Neutrophil (primary cell): ENCODE measurements at regions not wholly inside any gene's neighbourhood (a gene's known extent, or its start where the extent isn't known, plus 50 kb on each side); places are given as distances from the start of the nearest gene placed in this dataset.
"Not testable (repeated sequence)": the region's sequence is repeated elsewhere in the genome, so short reads cannot be mapped to it uniquely, and the experiment has no call there.

Experiments used
- H3K27ac ChIP-seq: fragments of 200-600 bp; sonication (generic); 2 replicates; pipeline ENCODE4 v1.5.1; 2016; ENCODE audit warnings: mild to moderate bottlenecking, moderate library complexity
- H3K27me3 ChIP-seq: fragments of 200-600 bp; sonication (generic); 2 replicates; pipeline ENCODE4 v1.6.0; 2016; ENCODE audit warnings: mild to moderate bottlenecking
- H3K36me3 ChIP-seq: fragments of 200-600 bp; sonication (generic); 2 replicates; pipeline ENCODE4 v1.5.1; 2017
- H3K4me1 ChIP-seq, 2 experiments: fragments of 200-600 bp in 1 of 2; sonication (generic) in 1 of 2; 1 replicate in 1 of 2; 2 replicates in 1 of 2; pipeline versions ENCODE4 v1.5.1 to v1.6.1; 2013 to 2016; ENCODE audit warnings: low read depth in 1 of 2, low read length in 1 of 2, mild to moderate bottlenecking in 1 of 2, moderate library complexity in 1 of 2; ENCODE audit not compliant: control insufficient read depth in 1 of 2, insufficient read depth in 1 of 2
- H3K4me3 ChIP-seq, 2 experiments: fragments of 200-600 bp in 1 of 2; sonication (generic) in 1 of 2; 1 replicate in 1 of 2; 2 replicates in 1 of 2; pipeline ENCODE4 v1.5.1; 2013 to 2016; ENCODE audit warnings: low read depth in 1 of 2, low read length in 1 of 2, mild to moderate bottlenecking in 1 of 2, moderate library complexity in 1 of 2
- H3K9me3 ChIP-seq: fragments of 200-600 bp; sonication (generic); 2 replicates; pipeline ENCODE4 v1.5.1; 2016
- TF ChIP-seq, protein P1 (sequence below): fragments of 200-600 bp; sonication (generic); IDR thresholded peaks from 2 replicates; pipeline ENCODE4 v1.5.1; 2016; ENCODE audit warnings: antibody characterized with exemption

DNA sequence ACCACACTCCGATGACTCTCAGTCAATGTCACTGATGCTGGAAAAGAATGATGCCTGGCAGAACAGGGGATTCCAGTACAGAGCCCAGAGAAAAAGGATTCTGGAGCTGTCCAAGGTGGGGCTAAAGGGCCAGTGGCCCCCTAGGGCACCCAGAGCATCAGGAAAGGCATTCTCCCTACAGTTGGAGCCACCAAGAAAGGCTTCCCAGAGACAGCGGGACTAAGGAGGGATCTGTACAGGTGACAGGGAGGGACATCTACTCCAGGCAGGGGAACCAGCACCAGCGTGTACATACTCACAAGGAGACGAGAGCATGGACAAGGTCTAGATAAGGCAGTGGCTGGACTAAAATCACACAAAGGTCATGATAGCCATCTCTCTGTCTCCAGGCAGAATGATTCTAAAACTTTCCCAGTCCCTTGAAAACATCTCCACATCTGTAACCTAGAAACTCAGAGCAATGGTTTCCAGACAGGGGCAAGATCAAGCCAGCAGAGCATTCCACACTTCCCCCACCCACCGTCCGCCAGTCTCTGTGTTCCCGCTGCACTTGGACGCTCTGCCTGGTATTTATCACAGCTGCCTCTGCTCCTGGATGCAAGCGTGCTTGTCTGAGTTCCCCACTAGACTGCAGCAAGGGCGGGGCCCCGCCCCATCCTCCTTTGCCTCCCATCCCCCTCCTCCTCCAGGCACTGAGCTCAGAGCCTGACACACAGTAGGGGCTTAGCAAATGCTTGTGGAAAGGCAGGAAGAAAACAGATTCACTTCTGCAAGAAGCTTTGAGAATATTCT, 111.6 kb upstream of the ZC3H12A start:
- H3K27ac ChIP-seq = no peak overlapping the region
- no peaks in the 10 kb centered on the region for H3K36me3 ChIP-seq
- no peaks in the 10 kb centered on the region for H3K4me1 ChIP-seq
- H3K27me3 ChIP-seq = peaks cover 46% of the 10 kb centered on the region
- TF ChIP-seq, protein P1, sequence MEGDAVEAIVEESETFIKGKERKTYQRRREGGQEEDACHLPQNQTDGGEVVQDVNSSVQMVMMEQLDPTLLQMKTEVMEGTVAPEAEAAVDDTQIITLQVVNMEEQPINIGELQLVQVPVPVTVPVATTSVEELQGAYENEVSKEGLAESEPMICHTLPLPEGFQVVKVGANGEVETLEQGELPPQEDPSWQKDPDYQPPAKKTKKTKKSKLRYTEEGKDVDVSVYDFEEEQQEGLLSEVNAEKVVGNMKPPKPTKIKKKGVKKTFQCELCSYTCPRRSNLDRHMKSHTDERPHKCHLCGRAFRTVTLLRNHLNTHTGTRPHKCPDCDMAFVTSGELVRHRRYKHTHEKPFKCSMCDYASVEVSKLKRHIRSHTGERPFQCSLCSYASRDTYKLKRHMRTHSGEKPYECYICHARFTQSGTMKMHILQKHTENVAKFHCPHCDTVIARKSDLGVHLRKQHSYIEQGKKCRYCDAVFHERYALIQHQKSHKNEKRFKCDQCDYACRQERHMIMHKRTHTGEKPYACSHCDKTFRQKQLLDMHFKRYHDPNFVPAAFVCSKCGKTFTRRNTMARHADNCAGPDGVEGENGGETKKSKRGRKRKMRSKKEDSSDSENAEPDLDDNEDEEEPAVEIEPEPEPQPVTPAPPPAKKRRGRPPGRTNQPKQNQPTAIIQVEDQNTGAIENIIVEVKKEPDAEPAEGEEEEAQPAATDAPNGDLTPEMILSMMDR = no peak
- no peaks in the 10 kb centered on the region for H3K9me3 ChIP-seq
- H3K4me3 ChIP-seq = no peak overlapping the region

DNA sequence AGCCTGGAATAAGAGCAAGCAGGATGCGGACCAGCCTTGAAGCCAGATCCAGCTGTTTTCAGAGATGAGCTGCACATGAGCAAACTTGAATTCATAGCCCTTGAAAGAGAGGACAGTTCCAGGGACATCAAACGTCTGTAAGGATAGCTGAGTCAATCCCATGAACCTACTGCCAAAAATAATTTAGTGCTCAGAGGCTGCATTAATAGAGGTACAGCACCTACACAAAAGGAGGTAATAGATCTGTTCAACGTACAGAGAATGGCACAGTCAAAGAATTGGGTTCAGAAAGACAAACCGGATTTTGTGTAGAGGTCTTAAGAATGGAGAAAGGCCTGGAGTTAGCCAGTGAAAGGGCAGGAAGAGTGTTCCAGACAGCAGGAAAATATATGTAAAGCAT, 110.8 kb upstream of the ZC3H12A start:
- H3K36me3 ChIP-seq = no peaks in the 10 kb centered on the region
- H3K4me1 ChIP-seq = no peaks in the 10 kb centered on the region
- H3K9me3 ChIP-seq = no peaks in the 10 kb centered on the region
- no peak overlapping the region for H3K4me3 ChIP-seq
- H3K27ac ChIP-seq = no peak overlapping the region
- peaks cover 46% of the 10 kb centered on the region for H3K27me3 ChIP-seq
- TF ChIP-seq, protein P1 = no peak

DNA sequence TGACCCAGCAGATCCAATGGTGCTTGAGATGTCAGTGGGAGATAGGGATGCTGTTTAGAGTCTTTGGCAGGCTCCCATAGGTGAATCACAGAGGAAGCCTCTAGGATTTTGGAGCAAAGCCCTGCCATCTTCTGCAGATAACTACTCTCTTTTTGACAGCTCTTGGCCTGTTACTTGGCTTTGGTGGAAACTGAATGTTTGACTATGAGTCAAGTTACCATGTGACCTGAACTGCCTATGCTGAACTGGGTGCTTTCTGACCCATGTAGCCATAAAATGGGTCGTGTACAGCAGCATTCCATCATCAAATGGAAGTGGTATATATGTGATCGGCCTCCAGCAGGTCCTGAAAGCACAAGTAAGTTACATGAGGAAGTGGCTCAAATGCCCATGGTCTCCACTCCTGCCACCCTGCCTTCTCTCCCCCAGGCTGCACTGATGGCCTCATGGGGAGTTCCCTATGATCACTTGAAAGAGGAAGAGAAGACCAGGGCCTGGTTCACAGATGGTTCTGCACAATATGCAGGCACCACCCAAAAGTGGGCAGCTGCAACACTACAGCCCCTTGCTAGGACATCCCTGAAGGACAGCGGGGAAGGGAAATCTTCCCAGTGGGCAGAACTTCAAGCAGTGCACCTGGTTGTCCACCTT, 105.6 kb upstream of the ZC3H12A start:
- not testable (repeated sequence) for H3K4me1 ChIP-seq, H3K9me3 ChIP-seq, H3K27ac ChIP-seq, H3K36me3 ChIP-seq, H3K4me3 ChIP-seq
- H3K27me3 ChIP-seq = peaks cover 13% of the 10 kb centered on the region

DNA sequence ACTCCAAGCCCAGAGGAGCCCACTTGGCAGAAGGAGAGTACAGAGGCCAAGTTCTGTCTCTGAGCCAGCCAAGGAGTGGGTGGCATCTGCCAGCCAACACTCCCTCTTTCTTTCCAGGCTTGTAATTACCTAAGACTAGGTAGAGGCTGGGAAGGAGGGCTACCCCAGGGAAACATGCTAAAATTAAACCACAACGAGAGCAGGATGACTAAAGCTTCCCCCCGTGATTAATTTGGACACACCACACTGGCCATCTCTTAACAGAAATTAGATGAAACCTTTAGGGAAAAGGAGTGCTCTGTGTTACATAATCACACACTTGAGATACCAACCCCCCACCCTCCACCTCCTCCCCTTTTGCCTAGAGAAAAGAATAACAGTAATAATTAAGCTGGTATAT, 102.1 kb upstream of the ZC3H12A start:
- H3K36me3 ChIP-seq = no peaks in the 10 kb centered on the region
- TF ChIP-seq, protein P1 = no peak
- no peaks in the 10 kb centered on the region for H3K9me3 ChIP-seq
- no peaks in the 10 kb centered on the region for H3K27me3 ChIP-seq
- no peaks in the 10 kb centered on the region for H3K4me1 ChIP-seq
- no peak overlapping the region for H3K4me3 ChIP-seq
- no peak overlapping the region for H3K27ac ChIP-seq

DNA sequence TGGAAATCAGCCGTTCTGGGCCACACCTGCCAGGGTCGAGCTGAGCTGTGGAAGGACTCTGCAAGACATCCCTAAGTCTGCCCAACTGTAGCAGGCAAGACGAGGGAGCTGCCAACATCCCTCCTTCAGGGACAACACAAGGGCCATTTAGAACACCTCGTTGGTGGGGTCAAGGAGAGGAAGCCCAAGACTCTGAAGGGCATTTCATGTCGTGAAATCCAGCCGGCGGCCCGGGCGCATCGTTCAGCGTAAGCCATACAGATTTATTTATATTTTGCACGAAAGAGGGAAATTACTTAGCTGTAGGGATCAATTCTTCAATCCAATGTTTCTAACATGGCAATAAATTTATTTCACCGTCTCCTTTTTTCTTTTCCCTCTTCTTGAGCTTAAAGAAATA, 101.7 kb upstream of the ZC3H12A start:
- H3K4me3 ChIP-seq = no peak overlapping the region
- TF ChIP-seq, protein P1 = no peak
- H3K27ac ChIP-seq = no peak overlapping the region
- H3K36me3 ChIP-seq = no peaks in the 10 kb centered on the region
- no peaks in the 10 kb centered on the region for H3K4me1 ChIP-seq
- no peaks in the 10 kb centered on the region for H3K27me3 ChIP-seq
- H3K9me3 ChIP-seq = no peaks in the 10 kb centered on the region

DNA sequence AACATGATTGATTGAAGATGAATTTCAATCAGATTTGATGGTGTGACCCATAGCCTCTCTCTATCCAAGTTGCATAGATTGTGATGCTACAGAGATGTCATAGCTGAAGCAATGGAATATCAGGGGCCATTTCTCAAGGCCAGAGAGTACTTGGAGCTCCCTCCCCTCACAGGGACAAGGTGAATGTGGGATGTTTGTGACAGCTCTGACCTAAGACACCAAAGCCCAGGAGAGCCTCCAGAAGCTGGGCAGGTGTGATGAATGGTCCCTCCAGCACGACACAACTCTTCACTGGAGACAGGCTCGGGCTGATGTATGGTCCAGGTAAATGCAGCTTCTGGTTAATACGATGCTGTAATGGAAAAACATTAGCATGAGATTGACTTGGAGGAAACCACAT, 101.0 kb upstream of the ZC3H12A start:
- Histone ChIP-seq H3K36me3 (no peaks in the 10 kb centered on the region), H3K4me1 (no peaks in the 10 kb centered on the region), H3K27ac (no peak overlapping the region), H3K4me3 (no peak overlapping the region), H3K27me3 (no peaks in the 10 kb centered on the region), H3K9me3 (no peaks in the 10 kb centered on the region)
- TF ChIP-seq, protein P1 = no peak

DNA sequence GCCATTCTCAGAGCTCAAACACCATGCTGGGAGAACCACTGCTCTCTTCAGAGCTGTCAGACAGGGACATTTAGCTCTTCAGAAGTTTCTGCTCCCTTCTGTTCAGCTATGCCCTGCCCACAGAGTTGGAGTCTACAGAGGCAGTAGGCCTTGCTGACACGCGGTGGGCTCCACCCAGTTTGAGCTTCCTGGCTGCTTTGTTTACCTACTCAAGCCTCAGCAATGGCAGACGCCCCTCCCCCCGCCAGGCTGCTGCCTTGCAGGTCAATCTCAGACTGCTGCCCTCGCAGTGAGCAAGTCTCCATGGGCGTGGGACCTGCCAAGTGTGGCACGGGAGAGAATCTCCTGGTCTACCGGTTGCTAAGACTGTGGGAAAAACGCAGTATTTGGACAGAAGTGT, 93.8 kb upstream of the ZC3H12A start:
- H3K27ac ChIP-seq, H3K4me1 ChIP-seq, H3K9me3 ChIP-seq, H3K36me3 ChIP-seq, H3K4me3 ChIP-seq: not testable (repeated sequence)
- H3K27me3 ChIP-seq = peaks cover 17% of the 10 kb centered on the region
